Putamen (tissue), 1 donor: ENCODE measurements at regions not wholly inside any gene's neighbourhood (a gene's known extent, or its start where the extent isn't known, plus 50 kb on each side); places are given as distances from the start of the nearest gene placed in this dataset.

ENCODE experiments used
- DNase-seq: peaks from one replicate; pipeline ENCODE4 v3.0.0-alpha.2; 2016; ENCODE audit warnings: low spot score

DNA sequence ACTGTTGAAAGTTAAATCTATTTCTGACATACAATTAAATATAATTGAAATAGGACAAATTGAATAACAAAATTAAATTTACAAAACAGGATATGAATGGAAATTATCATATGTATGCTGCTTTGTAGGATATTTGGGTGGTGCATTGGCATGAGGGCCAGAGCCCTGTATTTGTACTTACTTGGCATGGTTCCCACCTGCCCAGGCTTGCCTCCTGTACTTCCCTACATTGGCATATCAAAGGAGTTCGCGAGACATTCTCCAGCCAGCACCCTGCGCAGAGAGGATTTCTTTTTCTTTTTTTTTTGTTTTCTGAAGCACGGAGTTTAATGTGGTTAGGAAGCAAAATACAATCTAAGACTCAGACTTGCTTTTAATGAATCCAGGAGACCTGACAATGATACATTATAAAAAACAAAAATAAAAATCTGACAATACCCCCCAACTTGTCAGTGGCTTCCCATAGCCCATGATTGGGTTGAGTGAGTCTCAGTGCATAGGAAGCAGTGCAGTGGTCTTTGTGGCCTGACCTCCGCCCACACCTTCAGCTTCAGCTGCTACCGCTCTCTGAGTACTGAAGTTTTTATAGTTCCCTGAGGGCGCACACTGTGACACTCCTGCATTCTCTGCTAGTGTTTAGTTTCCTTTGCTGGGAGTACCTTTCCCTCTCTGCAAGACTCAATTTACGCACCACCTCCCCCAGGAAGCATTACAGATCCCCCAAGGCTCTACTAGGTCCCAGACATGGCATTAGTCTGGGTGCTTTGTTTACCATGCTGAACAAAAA, 440.8 kb downstream of the UTRN start:
- no peak for DNase-seq

DNA sequence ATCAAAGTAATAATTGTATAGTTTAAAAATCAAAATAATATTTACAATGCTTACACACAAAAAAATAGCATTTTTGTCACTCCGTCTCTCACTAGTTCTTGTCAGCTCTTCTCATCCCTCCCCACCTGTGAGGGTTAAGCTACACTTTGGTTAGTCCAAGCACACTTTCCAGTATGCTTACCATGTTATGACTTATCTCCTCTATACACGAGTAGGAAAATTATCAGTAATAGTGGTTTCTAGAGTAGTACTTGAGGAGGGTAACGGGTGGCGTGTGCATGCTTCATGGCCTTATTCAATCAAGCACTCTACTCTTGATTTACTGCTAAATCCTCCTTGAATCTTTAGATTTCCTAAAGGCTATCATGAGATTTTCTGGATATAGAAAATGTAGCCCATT, 443.7 kb downstream of the UTRN start:
- DNase-seq = no peak

DNA sequence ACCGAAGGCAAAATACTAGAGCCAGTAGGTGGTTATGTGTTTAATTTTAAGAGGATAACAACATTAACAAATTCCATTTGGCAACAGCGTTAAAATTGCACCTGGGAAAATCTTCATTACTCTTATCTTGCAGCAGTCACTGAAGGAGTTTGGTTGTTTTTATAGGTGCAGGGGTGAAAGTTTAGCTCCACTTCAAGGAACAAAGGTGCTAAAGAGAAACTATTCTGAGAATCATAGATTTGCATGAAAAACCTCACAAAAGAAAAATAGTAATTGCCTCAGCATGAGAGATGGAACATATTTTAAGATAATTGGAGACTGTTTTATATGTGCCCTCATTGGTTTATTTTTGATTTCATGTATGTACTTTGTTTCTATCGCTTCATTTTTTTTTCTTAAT, 444.4 kb downstream of the UTRN start:
- no peak for DNase-seq

DNA sequence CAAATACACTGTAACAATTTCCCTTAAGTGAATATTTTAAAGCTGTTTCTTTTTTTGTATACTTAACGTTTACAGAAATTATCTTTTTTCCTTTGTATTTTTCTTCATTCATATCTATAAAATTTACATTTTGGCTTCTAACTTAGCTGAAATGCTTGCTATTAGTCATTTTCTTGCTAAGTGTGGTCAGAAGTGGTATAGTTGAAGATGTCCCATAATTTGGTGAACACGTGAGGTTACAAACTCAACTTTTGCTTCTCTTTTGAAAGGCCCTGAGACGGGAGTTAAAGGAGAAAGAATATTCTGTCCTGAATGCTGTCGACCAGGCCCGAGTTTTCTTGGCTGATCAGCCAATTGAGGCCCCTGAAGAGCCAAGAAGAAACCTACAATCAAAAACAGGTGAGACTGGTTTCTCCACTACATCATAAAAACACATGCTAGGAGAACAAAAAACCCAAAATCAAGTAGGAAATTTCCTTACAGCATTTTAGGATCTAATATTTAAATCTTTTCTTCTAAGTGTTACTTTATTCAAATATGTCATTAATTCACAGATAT, 445.0 kb downstream of the UTRN start:
- no peak for DNase-seq

DNA sequence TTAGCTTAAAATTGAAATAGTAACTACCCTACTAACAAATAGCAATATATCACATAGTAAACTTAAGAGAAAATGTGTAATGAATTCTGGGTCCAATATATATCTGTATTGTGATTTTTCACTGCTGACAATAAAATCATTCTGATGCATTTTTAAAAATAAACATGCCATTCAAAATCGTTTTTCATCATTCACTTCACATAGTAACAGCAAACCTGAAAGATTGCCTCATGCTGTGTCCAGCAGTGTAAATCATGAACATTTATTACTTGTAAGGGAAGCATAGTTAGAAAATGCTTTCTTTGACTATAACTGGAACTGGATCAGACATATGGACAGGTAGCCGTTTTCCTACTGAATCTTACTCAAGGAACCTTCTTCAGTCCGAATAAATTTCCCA, 446.1 kb downstream of the UTRN start:
- DNase-seq = no peak

DNA sequence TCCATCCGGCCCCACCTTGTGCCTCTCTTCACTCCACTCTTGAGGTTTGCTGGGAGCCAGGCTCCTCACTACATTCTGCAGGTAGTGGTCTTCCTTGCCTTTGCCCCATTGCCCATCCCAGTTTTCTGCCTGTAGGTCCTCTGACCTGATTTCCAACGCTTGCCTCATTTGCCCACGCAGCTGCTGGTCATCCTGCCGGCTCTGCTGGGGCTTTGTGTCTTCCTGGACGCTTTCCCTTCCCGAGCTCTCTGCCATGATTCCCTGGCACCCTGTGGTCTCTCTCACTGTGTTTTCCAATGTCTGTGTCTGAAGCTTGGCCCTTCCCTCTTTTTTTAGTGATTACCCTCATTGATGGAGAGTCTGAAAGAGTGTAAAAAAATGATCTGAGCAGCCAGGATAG, 451.6 kb downstream of the UTRN start:
- DNase-seq = no peak

DNA sequence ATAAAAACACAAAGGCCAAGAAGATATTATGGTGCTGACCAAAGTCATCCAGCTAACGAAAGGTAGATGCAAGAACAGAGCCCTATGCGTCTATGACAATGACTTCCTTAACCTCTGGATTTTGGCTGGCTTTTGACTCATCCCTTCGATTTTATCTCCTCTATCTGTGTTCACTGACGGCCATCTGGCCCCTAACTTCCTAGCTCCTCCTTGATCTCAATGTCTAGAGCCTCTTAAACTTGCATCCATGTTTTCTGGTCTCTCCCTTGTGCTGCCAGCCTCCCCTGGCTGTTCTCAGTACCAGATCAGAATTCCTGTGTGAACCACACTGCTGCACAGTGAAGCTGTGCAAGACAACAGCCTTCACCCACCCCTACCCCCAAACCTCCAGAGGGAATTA, 452.9 kb downstream of the UTRN start:
- no peak for DNase-seq

DNA sequence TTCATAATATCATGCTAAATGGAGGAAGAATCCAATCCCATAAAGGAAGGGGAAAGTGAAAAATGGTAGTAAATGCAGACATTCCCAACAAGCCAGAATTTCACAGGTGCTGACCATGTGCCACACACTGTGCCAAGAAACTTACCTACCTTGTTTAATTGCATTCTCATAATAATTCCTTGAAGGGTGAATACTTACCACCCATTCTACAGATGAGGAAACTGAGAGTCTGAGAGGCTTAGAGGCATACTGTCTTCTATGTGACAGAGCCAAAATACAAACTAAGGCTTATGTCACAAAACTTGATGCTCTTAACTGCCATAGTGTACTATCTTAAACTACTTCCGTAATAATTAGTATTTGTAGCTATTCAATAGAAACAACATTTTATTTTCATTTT, 454.7 kb downstream of the UTRN start:
- DNase-seq = no peak

DNA sequence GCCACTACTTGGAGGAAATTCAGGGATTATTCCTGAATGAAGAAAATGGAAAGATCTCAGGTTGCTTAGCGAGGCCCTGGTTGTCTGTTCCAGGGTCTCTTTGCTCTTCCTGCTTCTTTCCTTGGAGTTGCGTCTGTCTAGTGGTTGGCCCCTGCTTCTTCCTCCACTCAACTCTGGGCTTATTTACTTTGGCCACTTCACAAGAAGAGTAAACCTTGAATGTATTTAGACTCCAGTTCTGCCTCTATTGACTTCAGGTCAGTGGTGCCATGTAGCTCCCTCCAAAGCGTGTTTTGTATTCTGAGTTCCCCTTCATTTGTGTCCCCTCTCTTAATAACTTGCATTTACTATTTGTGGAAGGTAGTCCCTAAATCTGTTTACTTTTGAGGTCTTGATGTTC, 456.5 kb downstream of the UTRN start:
- DNase-seq = no peak

DNA sequence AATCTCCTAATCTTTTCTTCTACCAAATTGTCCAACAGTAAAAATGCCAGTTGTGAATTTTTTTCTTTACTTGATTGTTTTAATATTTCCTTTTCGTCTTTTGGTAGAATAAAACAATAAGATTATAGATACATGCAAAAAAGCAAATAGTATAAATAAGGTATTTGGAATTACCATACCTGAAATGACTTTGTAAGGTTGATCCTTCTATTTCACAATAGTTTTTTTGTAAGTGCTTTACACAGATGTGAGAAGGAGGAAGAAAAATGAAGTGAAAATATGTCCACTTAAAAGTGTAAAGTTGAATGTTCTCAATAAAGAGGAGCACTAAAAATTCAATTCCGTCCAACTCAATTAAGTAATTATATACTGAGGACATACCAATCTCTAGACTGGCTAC, 457.6 kb downstream of the UTRN start:
- DNase-seq = no peak

DNA sequence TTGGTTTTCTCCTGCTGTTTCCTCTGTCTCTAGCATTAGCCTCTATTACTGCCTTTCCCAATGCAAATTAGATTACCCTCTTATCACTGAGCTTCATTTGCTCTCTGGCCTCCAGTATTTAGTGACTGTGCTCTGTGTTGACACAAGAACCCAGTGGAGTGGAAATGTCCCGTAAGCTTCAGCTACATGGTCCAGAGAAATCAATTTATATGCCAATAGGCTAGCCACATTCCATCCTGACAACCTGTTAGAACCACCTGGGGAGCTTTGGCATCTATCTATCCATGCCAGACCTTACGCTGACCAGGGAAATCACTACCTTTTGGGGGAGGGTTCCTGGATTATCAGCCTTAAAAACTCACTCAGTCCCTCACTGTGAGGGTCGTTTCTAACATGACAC, 459.6 kb downstream of the UTRN start:
- no peak for DNase-seq

DNA sequence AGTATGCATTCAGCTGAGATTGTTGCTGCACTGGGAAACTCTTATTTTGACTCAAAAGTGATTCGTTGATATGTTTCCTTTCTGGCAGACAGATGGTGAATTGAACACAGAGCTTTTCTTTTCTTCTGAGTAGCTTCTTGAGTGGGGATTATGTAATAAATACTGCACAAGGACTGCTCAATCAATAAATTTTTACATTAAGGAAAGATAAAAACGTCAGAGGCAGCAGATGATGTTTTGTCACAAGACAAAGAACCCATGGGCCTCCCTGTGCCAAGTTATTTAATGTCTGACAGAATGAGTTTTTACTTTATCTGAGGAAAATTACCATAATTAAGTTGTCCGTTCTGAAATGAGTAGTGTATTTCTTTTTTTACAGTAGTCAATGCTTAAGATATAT, 460.3 kb downstream of the UTRN start:
- DNase-seq = peak; percentile 12

DNA sequence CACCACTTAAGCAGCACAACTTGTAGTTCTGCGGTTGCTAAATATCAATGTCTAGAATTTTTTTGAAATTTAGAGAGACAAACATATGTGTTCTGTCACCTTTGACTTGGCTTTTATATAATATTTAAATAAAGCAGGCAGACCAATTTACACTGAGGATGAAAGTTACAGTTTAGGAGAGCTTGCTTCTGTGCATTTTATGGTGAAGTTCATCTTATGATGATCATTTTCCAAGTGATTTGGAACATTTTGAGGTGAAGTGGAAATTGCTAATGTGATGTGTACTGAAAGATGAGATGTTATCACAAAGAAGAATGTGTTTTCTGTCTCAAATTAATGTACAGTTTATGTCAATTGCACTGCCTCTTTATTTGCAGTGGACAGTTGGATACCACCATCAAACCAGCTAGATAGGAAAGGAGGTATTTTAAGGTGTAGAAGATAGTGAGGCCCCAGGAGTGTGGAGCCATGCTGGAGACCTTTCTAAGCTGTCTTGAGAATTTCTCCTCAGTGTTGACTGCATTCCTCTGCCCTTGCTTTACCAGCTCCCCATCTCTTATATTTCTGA, 461.9 kb downstream of the UTRN start:
- DNase-seq = no peak

DNA sequence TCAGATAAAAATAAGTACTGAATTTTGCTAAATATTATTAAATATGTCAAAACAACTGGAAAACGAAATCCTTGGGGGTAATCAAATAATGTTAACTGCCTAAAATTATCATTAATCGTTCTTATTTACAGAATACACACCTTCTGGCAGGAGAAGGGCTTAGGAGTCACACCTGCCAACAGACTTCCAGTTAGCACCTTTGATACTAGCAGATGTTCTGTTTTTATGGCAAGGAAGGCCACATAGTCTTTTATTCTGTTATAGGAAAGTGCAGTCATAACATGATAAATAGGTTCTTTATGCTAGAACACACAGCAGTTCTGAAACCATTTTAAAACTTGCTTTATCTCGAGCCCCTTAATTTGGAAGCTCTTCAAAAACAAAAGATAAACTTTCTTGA, 464.1 kb downstream of the UTRN start:
- DNase-seq = no peak

DNA sequence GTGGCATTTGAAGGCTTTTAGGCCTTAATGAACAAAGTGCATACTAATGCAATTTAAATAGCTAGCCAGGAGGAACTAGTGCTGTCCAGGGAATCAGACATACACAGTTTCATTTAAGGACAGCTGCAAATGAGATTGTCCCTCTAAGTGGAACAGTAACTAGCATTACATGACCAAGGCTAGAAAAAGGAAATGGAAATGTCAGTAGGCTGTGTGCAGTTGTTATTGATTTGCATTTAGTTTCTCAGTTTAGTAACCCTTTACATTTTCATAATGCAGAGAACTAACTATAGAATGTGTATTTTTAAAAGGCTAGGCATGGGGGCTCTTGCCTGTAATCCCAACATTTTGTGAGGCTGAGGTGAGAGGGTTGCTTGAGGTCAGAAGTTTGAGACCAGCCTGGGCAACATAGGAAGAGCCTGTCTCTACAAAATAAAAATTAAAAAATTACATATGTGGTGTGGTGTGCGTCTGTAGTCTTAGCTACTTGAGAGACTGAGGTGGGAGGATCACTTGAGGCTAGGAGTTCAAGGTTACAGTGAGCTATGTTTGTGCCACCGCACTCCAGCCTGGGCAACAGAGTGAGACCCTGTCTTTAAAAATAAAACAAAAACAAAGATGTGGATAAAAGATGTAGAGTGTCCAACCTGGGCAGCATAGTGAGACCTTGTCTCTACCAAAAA, 468.0 kb downstream of the UTRN start:
- no peak for DNase-seq

DNA sequence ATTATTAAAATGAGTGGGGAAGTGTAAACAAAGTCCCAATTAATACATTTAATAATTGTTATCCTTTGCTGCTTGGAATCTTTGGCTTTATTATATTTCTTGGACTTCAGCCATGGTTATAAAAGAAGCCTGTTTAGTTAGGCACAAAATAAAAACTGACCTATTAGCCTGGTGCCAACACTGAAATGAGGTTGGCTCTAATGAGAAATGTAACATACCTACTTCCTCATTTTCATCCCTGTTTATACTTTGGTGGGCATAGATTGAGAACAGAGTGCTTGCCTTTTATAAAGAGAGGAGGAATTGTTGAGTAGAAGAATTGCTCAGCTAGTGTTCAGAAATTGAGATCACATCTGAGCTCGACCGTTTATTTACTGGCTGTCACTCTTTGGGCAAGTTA, 471.3 kb downstream of the UTRN start:
- DNase-seq = no peak

DNA sequence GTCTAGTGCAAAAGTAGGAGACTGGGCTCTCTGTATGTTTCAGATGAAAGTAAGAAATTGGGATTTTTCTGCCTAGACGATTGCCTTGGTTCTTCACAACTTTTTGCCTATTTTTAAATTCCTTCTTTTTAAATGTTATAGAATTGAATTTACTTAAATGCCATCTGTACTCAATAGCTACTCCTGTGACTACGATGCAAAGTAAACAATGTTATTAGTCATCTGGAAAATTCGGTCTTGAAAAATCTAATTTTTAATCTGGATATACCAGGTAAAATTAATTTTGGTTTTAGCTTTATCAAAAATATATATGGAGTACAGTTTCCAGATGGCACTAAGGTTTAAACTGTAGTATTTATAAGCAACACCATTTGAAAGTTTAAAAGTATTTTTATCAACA, 472.2 kb downstream of the UTRN start:
- DNase-seq = no peak

DNA sequence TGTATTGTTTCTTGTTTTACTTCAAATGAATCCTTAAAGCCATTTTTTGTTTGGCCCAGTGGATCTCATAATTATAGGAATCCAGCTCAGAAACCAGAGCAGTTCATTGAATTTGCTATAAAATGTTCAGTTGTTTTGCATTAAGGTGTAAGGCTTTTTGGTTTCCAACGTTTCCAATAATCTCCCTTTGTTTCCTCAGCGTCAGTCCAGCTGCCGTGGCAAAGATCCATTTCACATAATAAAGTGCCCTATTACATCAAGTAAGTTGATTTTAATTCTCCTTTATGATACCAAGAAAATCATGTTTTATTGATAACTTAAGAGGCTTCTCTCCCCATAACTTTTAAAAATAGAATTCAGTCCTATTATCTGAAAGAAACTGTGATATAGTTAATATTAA, 472.6 kb downstream of the UTRN start:
- no peak for DNase-seq

DNA sequence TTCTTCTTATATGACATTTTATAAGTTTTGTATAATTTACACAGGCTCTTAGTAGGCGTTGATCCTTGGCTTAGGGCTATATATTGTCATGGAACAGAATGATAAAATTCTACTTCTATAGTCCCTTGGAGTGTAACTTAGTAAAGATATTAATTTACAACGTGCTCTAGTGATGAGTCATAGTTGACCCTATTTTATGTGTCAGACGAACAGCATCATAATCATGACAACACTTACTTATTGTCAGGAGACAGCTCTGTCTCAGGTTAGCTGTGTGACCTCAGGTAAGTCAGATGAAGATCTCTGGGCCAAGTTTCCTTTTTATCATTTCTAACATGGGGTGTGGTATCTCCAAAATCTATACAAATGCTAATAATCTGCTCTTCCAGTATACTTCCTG, 473.5 kb downstream of the UTRN start:
- DNase-seq = no peak

DNA sequence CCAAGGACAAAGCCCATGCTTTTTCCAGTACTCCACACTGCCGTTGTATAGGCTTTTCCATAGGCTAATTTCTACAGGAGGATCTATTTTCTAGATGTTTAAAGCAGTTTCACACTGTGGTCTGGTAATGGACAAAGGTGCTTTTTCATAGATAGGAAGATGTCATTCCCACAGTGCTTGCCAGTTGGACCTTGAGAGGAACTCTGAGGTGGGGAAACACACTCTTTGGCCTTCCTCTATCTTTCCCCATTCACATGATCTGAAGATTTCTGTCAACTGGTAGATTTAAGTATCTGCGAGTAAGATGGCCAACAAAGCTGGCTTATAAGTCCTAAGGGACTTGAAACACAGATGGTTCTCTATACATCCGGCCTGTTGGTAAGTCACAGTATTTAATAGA, 477.3 kb downstream of the UTRN start:
- DNase-seq = no peak

DNA sequence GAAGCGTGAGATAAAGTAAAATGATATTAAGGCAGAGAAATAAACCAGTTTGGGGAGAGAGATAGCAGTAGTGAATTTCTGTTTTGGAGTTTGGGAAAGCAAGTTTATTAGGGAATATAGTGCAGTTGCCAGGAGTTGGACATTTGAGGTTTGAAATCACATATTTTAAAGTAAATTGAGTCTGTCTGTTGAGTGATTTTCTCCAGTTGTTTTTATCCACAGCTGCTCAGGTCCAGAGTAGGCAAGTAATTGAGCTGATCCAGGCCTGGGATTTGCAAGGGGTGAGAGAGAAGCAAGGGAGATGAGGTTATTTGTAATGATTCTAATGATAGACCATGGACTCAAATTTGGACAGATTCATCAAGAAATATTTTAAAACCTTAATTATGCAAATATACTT, 481.9 kb downstream of the UTRN start:
- no peak for DNase-seq

DNA sequence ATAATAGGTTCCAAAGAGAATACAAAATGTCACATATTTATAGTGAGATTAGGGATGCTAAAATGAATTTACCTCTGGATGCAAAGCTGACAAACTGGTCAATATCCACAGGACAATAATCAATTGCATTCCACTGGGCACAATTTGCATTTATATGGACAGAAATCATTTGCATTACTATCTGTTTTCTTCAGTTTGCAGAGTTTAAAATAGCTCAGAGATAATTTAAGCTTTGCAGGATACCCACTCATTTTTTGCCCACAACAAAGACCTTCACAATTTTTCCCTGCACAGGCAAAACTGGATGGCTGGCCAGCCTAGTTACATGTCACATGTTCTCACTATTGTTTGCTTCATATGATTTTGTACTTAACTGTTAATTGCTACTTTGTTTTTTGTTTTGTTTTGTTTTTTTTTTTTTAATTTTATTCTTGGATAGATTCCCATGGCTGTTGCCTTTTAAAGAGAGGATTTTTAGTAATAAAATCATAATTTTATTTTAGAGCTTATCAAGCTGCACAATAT, 483.5 kb downstream of the UTRN start:
- DNase-seq = no peak

DNA sequence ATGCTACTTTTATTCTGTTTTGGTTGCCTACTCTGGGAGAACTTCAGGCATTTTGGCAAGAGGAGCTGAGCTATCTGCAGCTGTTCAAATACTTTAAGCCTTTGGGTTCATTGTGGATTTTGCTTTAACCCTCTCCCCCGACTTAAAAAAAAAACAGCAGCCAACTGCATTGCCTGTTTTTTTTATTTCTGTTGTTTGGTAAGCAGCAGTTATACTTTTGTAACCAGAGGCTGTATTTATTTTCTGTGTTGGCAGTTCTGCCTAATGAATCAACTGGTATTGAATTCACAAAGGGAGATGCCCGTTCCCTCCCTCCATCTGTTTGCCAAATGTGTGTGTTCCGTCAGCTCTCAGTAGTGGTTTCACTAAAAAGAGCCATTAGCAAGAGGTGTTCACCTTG, 484.0 kb downstream of the UTRN start:
- no peak for DNase-seq
